GM19025 (cell line): ENCODE measurements at regions not wholly inside any gene's neighbourhood (a gene's known extent, or its start where the extent isn't known, plus 50 kb on each side); places are given as distances from the start of the nearest gene placed in this dataset.
"Not testable (repeated sequence)": the region's sequence is repeated elsewhere in the genome, so short reads cannot be mapped to it uniquely, and the experiment has no call there.

Experiments used
- ATAC-seq: cut with Tn5 transposase; IDR thresholded peaks from one replicate; pipeline ENCODE4 v1.9.1; 2021; ENCODE audit warnings: mild to moderate bottlenecking, low read depth, moderate library complexity; ENCODE audit not compliant: unreplicated experiment

DNA sequence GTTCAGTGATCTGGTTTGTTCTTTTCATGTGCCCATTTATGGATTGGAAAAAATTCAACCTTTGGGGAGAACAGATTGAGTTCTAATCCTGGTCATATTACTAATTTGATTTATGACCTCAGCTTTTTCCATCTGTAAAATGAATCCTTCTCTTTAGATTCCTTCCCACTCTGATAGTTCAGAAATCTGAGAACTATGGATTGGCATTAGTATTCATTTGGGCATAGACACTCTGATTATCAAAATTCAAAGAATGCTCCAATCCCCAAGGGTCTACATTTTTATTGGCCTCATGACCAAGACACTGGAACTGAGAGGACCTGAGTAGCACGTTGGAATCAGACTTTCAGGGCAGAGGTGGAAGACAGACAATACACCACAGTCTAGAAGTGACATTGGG lies 405.9 kb upstream of the PAPPA start:
- no peak for ATAC-seq

DNA sequence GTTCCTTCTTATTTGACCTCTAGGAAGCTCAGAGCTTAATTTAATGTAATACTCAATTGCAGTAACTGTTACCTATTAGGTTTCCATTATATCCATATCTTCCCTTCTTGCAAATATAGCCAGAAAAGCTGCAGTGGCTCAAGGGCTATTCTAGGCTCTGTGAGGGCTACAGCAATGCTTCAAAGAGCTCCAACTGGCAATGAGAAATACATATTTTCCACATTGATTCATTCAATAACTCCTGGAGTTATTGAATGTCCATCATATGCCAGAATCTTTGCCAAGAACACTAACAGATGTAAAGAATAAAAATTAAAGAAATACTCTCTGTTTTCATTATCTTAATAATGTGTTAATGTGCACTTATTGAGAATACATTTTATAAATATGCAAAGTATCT lies 396.9 kb upstream of the PAPPA start:
- no peak for ATAC-seq

DNA sequence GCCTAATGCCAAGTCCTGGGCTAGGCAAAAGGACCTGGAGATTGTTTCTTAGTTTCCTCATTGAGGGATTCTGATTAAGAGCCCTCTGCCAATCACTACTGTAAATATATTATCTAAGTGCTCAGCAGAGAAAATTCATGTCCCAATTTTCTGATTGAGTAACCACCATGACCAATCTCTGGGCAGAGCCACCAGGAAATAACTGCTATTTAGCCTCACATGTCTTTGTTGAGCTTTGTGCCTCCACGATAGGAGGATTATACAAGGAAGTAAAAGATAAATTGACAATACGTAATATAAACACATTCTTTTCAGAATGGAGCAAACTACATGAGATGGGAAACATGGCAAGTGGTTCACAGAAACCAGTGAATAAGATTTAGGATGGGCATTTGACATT lies 396.1 kb upstream of the PAPPA start:
- ATAC-seq, result no peak

DNA sequence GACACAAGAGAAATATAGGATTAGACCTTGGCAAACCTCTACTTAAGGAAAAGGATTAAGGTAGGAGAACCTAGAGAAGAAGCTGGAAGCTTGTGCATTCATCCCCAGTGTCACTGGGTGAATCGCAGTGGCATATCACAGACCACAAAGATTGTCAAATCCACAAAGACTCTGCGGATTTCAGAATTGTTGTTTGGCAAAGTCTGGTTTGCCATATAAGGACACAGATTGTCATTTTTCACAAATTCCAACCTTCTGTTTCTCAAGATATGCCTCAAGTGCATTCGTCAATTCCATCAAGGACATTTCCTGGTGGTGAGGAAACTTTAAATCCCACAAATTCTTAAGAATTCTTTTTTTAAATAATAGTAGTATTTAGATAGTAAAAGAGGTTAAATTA lies 395.1 kb upstream of the PAPPA start:
- no peak for ATAC-seq

DNA sequence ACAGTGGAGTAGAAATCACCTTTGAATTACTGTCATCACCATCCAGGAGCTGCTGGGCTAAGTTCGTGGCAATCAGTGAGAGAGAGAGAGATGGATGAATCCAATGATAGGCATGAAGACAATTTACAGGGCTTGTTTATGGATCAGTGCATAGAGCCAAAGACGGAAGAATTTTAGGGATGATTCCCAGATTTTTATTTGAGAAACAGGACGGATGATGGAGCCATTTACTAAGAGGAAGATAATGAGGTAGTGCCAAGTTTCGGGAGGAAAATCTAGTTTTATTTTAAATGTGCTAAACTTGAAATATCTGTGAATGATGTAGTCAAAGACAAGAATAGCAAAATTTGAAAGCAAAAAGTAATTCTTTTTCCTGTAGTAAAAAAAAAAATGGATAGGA lies 394.2 kb upstream of the PAPPA start:
- ATAC-seq, result no peak

DNA sequence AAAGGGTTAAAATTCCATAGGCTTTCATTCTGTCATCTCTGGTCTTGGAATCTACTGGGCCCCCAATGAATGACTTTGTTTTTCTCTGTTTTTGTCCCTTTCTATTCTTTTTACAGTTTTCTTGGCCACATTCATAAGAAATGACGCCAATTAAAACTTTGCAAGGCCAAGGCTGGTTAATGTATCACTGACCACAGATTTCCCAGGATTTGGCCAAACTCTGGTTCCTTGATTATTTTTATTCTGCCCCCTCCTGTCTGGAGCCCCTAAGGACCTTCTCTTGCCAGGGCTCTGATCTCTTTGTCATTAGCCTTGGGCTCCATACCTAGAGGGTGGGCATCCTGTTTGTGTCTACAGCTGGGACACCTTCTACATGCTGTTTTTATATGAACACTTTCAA lies 388.9 kb upstream of the PAPPA start:
- ATAC-seq, result no peak

DNA sequence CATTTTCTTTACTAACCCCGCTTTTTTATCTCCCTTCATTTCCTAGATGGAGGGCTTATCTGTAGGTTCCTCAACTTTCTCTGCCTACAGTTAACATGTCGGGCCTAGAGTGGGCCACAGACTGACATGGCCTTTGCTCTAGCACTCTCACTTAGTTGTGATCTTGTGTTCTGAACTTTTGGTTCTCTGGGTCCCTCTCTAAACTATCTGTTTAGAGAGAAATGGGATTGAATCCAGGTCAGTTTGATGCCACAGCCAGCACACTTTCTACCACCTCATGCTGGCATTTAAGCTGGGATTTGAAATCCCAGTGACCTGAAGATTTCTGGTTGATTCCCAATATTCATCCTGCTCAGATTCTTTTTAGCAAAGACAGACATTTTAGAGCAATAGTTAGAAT lies 388.5 kb upstream of the PAPPA start:
- ATAC-seq, result no peak

DNA sequence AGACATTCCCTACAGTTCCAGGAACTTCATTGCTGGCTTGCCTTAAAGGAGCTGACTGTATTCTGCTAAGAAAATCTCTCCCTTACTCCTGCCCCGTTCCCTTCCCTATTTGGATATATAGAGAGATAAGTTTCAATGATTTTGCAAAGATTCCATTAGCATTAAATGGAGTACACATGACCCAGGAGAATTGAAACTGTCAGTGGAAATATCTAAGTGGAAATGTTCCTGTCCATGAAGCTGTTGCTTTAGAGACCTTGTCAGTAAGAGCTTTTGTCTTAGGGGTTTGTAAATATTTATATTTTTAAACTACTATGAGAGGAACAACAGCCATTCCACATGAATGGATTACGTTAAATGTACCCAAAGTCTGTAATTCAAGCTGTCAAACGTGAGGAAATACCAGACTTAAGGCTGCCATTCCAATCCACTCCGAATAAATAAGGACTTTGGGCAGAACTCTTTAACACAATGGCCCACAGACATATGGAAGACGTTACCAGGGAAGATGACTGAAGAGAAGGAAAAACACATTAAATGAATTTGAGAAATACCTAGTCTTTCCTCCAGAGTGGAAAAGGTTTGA lies 387.1 kb upstream of the PAPPA start:
- ATAC-seq, result no peak

DNA sequence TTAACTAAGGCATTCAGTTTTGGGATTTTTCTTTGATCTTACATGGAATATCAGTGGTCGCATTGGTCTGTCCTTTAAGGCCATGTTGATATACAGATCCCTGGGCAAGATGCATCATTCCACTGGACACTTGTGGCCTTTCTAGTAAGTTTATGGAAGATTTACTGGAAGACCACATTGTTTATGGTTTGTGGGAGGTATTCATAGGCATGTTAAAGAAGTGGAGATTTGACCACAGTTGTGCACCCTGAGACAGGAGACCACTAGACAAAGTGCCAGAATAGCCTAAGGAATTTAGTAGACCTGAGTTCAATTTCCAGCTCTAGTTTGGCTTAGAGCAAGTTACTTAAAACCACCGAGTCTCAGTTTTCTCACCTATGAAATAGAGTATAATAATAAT lies 383.1 kb upstream of the PAPPA start:
- ATAC-seq, result no peak

DNA sequence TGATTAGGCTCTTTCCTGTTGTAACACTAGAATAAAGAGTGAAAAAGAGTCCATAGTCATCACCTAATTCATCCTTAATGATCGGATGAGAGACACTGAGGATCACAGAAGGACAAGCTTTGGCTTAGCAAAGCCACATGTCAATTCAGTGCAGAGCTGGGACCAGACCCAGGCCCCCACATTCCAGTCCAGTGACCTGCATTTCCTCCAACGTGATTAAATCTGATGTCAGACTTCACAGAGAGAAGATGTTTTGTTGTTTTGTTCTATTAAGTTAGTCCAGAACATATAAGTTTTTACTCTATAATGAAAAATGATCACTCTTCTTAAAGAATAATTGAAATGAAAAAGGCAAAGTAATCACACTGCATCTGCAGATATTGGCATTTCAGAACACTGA lies 377.9 kb upstream of the PAPPA start:
- ATAC-seq, result no peak

DNA sequence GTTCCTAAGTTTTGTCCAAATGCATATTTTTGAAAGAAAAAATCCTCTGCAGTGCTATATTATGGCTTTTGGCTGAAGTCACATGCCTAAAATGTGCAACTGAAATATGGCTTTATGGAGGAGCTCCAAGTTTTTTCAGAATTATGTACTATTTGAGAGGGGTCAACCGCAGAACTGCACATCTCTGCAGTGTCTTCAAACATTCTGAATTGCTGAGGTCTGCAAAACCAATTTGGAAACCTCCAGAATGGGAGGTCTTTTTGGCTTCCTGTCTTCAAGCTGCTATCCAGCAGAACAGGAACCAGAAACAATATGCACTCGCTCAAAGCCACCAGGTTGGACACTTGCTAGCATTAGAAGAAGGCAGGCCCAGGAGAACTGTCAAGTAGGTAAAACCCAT lies 376.0 kb upstream of the PAPPA start:
- no peak for ATAC-seq

DNA sequence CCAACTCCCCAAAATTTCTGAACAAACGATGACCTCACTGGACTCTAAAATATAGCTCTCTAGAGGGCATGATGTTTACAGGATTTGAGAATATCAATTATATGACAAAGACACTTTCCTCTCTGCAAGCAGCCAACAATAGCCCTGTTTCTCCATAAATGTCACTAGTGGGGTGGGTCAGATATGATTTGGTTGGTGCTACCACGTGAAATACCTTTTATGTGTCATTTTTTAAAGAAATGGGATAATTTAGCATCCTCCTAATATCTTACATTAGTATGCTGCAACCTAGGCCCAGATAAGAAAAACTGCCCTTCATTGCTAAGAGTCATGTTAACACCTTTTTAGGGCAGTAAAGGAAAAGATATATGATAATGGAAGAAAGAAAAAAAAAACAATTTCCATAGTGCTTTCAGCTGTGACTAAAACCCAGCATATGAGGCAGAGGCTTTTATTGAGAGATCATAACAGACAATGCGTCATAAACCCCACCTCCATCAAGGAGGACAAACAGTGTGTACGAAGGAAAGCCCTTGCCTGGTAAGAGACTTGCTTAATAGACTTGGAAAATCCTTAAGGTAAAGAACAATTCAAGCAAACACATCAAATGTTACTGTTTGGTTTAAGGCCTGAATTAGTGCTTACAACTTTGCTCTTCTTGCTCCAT lies 372.4 kb upstream of the PAPPA start:
- ATAC-seq, result no peak

DNA sequence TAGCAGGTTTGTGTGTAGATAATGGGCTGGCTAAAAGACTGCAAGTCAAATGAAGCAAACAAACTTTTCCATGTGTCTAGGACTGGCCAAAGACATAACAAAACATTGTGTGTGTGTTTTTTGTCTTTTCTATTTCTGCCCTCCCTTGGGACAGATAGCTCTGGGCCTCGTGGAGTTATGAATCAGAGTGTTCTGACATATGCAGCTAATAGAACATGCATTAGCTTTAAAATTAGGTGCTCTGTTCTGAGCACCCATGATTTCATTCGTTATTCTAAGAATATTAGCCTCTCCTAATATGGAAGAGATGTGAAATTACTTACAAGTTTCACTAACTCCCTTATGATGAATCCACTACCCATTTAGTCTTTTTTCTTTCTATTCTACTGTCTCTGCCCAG lies 367.3 kb upstream of the PAPPA start:
- no peak for ATAC-seq

DNA sequence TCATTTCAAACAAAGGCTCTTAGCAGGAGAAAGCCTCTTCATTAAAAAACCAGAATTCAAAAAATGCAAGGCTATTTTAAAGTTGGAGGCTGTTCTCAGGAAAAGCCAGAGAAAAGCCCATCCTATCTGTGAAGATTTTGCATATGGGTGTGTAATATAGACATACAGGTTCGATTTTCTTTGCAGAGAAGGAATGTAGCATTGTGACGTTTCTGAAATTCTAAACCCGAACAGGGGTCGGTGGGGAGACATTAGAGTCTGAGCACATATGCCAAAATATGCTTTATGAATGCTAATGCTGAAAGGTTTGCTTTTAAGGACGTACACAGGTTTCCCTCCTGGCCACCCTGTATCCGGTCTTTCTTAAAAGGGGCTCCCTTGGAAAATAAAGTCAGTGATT lies 363.1 kb upstream of the PAPPA start:
- no peak for ATAC-seq

DNA sequence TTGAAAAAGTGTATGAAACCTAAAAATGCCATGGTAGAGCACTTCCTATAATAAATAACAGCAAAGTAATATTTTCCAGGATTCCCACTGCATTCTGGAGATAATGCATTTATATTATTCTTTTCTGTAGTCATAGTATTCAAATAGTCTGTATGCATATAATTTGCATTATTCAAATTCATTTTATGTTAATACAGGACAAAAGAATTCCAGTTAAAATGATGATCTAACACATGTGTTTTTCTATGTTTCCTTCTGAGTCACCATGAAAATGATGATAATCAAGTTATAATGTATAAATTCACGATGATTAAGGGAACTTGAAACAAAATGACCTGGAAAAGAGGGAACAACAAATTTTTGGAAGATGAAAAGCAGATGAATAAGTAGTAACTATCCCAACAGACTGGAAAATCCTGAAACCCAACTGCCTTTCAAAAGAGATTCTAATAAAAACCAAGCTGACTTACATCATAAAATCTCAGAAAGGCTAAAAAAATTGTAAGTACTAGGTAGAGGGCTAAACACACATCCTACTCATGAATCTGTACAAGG lies 358.6 kb upstream of the PAPPA start:
- ATAC-seq, result no peak

DNA sequence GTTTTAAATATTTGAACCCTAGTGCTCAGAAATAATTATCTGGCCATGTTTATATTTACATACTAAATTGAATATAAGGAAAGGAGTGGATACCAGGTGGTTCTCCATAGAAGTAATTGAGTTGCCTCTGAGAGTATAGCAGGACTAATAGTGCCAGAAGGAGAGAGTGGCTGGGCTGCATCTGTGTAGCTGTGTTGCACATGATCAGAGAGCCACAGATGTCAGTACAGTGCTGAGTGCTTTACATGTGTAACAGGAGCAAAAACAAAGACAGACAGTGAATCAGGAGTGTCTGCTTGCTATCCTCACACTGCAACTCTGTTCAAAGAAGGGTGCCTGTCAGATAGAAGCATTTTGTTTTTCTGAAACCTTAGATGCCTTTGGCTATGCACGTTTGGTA lies 353.9 kb upstream of the PAPPA start:
- no peak for ATAC-seq

DNA sequence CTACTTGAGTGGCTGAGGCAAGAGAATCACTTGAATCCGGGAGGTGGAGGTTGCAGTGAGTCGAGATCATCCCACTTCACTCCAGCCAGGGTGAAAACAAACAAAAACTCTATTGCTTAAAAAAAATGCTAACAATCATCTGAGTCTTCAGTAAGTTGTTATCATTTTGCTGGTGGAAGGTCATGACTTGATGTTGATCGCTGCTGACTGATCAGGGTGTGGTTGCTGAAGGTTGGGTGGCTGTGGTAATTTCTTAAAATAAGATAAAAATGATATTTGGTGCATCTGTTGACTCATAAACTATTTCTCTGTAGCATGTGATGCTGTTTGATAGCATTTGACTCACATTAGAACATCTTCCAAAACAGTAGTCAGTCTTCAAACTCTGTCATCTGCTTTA lies 349.4 kb upstream of the PAPPA start:
- no peak for ATAC-seq

DNA sequence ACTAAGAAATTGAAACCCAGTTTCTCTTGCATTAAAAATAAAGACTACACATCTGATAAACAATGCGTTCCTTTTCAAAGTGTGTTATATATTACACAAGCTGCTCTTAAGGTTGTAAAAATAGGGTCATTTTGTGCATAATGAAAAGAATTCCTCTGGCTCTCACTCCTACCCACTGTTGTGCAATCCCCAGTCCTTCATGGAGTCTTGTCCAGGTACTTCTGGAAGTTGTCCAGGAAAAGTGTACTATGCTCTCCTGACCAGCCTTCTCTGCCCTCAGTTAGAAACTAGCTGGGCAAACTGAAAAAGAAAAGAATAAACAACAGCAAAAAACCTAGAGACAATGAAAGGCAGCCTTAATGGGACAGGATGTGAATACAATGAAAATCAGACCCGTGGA lies 345.5 kb upstream of the PAPPA start:
- no peak for ATAC-seq

DNA sequence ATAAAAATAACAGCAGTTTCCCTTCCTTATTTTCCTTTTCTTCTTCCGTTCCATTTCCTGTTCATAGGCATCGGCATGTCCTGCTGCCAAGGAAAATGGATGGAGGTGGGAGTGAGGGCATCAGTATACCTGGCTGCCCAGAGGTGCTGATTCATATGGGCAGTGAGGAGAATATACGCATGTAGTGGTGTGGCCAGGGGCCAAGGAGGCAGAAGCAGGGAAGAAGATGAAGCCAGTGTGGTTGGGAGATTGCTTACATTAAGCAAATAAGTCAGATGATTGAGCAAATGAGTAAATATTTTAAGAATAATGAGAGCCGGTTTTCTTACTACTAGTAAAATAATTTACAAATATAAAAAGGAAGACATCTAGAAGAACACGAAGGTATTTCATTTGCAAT lies 344.9 kb upstream of the PAPPA start:
- ATAC-seq, result no peak

DNA sequence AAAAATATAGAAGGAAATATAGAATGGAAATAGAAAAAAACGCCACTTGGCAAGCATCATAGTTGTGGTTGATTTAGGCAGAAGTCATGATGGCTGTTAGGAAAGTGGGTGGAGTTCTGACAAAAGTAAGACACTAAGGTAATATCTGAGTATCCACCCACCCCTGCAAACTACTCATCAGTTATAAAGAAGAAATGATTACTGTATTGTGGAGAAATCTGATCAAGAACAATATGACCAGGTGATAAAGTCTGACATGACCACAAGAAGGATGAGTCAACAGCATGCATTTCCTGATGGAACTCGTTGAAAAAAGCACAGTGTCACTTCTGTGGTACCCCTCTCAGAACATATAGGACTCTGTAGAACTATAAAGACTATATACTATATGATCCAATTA lies 343.4 kb upstream of the PAPPA start:
- no peak for ATAC-seq

DNA sequence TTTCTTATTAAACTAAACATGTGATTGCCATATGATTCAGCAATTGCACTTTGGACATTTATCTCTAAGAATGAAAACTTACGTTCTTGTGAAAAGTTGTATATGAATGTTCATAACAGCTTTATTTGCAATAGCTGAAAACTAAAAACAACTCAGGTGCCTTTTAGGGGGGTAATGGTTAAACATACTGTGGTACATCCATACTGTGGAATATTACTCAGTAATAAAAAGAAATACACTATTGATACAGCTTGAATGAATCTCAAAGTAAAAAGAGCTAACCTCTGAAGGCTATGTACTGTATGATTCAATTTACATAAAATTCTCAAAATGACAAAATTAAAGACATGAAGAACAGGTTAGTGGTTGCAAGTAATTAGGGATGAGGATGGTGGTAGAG lies 339.5 kb upstream of the PAPPA start:
- ATAC-seq, result no peak

DNA sequence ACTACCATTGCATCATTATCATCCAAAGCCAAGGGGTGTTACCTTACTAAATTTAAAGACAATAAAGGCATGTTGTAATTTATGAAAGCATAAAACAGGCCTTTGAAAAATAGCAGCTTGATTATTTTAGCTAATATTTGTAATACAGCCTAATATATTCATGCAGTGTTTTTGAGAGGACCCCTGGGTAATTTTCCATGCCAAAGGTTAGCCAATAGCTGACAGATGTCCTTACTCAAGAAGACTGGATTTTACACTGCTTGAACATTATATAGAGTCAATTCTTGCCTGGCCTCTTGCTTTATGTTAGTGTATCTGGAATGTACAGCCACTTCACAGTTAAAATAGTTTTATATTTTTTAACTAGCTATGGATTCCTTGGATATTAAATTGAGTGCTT lies 337.8 kb upstream of the PAPPA start:
- no peak for ATAC-seq

DNA sequence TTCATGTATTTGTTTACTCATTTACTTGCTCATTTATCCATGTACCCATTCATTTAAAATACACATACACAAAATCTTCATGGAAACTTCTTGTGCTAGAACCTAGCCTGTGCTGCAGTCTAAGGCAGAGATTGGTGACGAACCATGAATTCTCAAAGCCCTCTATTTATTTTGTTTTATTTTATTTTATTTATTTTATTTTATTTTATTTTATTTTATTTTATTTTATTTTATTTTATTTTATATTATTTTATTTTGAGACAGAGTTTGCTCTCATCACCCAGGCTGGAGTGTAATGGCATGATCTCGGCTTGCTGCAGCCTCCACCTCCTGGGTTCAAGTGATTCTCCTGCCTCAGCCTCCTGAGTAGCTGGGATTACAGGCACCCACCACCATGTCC lies 334.9 kb upstream of the PAPPA start:
- not testable (repeated sequence) for ATAC-seq
